Right renal cortex interstitium (tissue), 3 donors: ENCODE measurements at regions not wholly inside any gene's neighbourhood (a gene's known extent, or its start where the extent isn't known, plus 50 kb on each side); places are given as distances from the start of the nearest gene placed in this dataset.
"Not testable (repeated sequence)": the region's sequence is repeated elsewhere in the genome, so short reads cannot be mapped to it uniquely, and the experiment has no call there.

ENCODE experiments used
- DNase-seq, 3 donors: peaks; one replicate each; pipeline ENCODE4 v3.0.0-alpha.2; 2013; ENCODE audit warnings: low read depth in 3 of 3, low spot score in 2 of 3

DNA sequence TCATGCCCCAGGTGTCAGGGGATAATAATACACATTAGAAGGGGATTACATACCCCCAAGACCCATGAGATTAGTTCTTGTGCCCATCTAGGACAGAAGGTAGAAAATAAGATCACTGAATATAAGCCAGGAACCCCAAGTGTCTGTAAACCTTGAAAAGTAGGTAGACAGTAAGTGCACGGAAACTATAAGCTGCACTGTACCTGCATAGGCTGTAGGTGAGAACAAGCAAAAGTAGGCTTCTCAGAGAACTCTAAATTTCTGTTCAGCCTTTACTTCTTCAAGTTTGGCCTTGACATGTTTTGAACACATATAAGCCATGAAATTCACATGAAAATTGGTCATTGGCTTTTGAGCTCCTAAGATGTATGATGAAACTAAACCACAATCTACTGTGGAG lies 113.0 kb upstream of the FSIP2 start:
- no peak for DNase-seq

DNA sequence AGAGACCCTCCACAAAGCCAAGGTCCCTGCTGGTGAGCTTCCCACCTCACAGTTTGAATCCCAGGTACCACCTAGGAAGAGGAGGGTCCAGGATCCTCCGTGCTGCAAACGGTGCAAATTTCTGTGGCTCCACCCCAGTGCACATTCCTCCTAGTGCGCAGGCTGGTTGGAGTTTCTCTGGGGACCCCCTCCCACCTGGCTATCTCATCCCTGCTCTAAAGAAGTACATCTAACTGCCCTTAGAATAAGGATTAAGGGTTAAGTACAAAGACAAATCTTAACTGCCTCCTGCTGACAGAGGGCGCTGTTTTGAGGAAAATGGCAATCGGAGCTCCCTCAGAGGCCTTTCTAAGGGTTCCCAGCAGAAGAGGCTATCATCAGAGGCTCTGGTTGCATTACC lies 109.6 kb upstream of the FSIP2 start:
- no peak for DNase-seq

DNA sequence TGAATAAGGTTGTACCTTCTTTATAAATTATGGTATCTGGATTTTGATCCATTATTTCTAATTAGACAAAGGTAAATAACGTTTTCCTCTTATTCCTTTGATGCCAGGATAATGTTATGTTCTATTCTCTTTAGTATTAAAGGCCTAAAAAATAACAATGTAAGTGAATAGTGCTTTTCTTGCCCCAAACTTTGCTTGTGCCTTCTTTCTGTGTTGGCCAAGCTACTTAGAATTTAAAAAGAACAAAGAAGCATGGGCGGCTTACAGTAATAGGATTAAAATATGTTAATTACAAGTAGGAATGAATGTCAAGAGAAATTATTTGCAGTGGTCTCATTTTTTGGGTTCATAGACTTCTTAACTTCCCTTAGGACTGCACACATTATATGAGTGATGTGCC lies 105.0 kb upstream of the FSIP2 start:
- DNase-seq = no peak

DNA sequence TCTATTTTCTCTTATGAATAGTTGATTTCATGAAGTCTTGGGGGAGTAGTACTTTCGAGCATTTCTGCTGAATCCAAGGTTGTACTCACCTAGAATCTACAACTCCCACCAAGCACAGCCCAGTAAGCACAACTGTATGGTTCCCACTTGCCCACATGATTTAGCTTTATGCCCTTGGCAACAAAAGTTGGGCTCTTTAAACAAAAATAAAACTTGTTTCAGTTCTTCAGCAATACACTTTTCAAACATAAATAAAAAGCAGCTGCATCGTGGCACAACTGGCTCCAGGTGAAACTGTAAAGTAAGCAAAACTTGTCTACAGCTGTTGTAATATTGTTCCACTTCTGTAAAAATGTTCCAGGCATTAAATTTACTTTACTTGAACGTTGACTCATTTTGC lies 99.8 kb upstream of the FSIP2 start:
- DNase-seq = no peak

DNA sequence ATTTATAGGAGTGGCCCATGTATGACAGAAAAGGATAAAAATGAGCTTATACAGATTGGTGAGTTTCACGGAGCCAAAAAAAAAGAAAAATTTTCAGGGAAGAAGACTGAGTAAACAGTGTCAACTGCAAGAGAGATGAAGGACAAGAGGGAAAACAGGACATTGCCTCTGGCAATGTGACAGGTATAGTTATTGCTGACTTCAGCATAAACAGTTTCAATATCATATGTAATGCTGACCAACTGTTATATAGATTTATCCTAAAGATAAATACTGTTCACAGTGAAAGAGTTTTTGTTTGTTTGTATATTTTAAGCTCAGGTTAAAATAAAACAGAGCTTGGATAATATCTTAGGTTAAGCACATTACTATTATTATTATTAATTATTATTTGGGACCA lies 98.0 kb upstream of the FSIP2 start:
- DNase-seq = no peak

DNA sequence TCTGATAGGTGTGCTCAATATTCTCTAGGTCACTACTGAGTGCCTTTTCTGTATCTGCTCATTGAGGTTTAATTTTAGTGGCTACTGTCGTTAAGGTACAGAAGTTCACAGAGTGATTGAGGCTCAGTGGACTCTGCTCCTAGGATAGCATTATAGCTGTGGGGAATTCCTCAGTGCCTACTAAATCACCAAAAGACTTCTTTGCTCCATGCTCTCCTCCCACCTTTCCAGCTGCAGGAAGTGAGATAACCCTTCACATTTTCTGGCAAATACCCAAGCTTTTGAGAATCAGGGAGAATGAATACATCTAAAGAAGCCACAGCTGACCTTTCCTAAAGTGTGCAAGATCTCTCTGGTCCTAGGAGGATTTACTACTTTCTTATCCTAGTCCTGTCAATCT lies 95.2 kb upstream of the FSIP2 start:
- DNase-seq = no peak

DNA sequence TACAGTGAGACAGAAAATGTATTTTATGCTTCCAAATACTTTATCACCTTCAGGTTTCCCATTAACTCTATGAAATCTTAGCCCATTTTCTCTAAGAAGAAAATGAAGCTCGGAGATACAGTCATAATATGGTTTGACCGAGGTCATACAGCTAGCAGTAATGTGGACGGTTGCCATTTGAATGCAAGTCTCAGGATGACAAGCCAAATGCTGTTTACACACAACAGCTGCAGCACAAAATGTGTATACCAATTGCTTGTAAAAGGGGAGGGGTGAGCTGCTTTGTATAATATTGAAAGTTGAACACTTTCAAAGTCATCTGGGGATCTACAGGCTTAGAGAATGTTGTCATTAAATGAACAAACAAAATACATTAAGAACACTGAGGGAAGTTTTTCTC lies 93.8 kb upstream of the FSIP2 start:
- peak; percentile 7 to 26 (median 16) for DNase-seq

DNA sequence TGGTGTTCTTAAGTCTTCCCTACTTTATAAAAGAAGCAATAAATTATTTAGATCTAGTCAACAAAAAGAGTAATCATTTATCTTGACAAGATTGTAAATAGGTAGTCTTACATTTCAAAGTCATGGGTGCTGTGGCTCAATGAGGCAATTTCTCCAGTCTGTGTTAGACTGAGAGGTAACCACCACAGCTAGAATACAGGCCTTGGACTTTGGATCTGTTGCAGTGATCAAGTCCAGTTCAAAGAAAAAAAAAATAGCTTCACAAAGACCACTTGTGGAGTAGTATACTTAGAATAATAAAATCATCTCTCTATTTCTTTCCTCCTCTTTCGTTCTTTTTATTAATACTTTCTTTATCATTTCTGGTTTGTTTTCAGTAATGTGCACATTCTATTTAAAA lies 93.1 kb upstream of the FSIP2 start:
- no peak for DNase-seq

DNA sequence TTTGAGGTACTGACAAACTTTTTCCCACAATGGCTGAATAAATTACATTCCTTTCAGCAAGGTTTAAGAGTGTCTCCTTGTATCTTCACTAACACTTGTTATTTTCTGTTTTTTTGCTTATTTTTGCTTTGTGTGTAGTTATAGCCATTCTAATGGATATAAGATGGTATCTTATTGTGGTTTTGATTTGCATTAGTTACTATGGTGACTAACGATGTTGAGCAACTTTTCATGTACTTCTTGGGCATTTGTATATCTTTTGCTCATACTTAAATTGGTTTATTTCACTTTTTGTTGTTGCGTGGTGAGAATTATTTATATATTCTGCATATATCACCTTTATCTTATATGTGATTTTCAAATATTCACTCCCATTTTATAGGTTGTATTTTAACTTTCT lies 79.9 kb upstream of the FSIP2 start:
- no peak for DNase-seq

DNA sequence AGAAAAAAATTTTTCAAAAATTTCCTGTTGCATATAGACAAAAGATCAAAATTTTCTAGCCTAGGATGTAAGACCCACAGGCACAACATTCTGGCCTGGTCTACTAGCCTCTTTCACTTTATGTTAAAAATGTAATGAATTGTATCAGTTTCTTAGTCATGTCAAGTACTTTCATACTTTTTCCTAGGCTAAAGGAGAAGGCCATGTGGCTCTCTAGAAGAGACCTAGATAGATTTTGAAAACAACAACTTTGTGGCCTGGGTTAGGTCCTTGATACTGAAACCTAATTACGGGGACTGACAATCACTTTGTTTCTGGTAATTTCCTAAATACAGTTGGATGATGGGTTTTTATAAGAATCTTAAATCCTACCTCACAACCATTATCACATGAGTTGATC lies 74.8 kb upstream of the FSIP2 start:
- no peak for DNase-seq

DNA sequence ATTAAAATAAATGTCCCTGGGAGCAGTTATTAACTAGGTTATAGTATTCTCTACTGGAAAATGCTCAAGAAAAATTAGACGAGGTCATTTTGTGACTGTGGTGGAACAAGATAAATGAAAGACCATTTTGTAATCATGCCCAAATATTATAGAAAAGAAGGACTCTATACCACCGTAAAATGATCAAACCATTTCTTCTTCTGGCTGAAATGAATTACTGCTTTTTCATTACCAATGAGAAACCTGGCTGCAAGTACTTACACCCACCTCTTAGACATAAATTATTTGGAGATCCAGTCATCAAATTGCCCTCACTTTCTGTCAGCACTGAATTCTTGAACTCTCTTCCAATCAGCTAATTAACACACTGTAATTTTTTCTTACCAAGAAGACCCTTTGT lies 74.2 kb upstream of the FSIP2 start:
- no peak for DNase-seq

DNA sequence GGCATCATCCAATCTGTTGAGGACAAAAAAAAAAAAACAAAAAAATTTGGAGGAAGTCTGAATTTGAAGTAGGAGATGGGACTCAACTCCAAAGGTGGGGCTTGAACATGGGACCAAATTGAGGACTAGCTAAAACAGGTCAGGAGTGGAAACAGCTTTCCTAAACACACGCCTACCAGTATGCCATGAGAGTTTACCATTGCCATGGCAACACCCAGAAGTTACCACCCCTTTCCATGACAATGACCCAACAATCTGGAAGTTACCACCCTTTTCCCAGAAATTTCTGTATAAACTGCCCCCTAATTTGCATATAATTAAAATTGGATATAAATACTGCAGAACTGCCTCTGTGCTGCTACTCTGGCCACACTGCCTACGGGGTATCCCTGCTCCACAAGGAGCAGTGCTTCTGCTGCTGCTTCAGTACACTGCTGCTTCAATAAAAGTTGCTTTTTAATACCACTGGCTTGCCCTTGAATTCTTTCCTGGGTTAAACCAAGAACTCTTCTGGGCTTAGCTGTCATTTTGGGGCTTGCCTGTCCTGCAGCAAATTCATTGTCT lies 73.3 kb upstream of the FSIP2 start:
- DNase-seq = no peak

DNA sequence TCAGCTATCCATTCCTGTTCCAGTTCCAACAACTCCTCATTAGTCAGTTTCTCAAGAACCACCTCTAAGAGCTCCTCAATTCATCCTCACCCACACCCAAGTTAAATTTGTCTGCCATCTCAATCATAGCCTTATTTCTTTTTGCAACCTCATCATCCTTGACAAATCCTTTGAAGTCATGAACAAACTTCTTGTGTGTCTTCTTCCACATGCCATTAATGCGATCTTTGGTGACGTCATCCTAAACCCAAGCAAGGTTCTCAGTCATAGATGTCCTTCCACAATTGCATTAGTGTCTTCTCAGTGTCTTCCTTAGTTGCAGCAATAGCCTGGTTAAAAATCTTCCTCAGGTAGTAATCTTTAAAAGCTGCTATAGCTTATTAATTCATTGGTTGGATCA lies 71.2 kb upstream of the FSIP2 start:
- DNase-seq = no peak

DNA sequence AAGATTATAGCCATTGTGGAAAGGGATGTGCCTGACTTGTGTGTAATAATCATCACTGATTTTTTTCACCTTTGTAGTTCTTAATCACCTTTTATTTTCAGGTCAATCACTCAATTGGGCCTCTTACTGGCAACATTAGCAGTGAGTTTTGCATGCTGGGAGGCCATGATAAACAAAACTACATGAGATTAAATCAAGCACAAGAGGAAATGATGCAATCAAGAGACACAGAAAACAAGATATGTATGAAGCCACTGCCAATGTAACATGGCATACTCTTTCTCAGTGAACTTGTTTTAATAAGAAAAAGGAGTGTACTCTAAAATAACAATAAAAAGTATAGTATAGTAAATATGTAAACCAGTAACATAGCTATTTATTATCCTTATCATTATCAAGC lies 69.9 kb upstream of the FSIP2 start:
- DNase-seq = no peak

DNA sequence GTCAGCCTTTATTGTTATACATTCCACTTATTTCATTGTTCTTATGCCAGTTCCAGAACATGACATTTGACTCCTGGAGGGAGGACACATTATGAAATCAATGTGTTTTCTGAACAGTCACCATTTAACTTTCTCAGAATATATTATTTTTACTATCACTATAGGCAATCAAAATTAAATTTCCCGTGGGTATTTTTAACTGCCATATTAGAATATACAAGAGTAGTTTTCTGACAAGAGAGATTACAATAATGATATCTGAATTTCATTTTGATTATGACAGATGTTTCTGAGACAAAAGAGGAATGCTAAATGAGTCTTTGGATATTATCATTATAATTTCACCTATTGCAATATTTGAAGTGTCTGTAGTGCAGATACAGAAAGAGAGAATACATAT lies 64.4 kb upstream of the FSIP2 start:
- no peak for DNase-seq

DNA sequence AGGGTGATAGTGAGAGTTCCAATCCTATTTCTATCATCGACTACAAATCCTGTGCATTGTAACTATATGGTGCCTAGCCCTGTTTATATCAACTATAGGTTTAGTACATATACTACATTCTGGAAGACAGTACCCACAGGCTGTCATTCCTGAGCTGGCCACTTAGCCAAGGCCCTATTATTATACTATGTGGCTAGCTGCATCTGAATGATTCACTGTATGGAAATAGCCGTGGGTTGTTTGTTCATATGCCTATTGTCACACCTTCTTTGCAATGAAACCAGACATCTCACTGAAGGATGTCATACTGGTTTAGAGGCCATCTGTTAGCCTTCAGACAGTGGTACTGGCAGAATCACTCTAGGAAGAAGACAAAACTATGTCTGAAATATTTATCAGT lies 62.3 kb upstream of the FSIP2 start:
- no peak for DNase-seq

DNA sequence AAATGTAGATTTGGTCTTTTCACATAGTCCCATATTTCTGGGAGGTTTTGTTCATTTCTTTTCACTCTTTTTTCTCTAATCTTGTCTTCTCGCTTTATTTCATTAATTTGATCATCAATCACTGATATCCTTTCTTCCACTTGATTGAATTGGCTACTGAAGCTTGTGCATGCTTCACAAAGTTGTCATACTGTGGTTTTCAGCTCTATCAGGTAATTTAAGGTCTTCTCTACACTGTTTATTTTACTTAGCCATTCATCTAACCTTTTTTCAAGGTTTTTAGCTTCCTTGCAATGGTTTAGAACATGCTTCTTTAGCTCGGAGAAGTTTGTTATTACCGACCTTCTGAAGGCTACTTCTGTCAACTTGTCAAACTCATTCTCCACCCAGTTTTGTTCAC lies 51.6 kb upstream of the FSIP2 start:
- not testable (repeated sequence) for DNase-seq

DNA sequence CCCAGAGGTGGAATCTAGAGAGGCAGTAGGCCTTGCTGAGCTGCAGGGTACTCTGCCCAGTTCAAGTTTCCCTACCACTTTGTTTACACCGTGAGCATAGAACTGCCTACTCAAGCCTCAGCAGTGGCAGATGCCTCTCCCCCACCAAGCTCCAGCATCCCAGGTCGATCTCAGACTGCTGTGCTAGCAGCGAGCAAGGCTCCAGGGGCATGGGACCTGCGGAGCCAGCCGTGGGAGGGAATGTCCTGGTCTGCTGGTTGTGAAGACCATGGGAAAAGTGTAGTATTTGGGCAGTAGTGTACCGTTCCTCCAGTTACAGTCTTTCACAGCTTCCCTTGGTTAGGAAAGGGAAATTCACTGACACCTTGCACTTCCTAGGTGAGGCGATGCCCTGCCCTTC lies 50.6 kb upstream of the FSIP2 start:
- no peak for DNase-seq
